ENCODE measurements at regions not wholly inside any gene's neighbourhood (a gene's known extent, or its start where the extent isn't known, plus 50 kb on each side); places are given as distances from the start of the nearest gene placed in this dataset.
A peak's percentile ranks its signal among the peaks of the same experiment; 100 is the strongest.
"Not testable (repeated sequence)": the region's sequence is repeated elsewhere in the genome, so short reads cannot be mapped to it uniquely, and the experiment has no call there.

- ChIA-PET POLR2A (interaction anchor here (1.1 kb wide), 1 partner anchor 149 kb away, joined by 4 read pairs; the partner anchor contains the start of gene ATF7IP), CTCF (interaction anchor here (1.4 kb wide), 1 partner anchor 149 kb away, joined by 3 read pairs; the partner anchor contains the start of gene ATF7IP)
- H3K4me3 Mint-ChIP-seq, result peak overlapping the region; percentile 83 to 92 (median 89)
- H3K27ac ChIP-seq (ENCODE audit: low read depth, low read length), result peak overlapping the region; percentile 48
- H3K27me3 ChIP-seq (ENCODE audit: insufficient read depth, low read length, poor library complexity, severe bottlenecking), result no peaks in the 10 kb centered on the region
- no peaks in the 10 kb centered on the region for H3K27me3 Mint-ChIP-seq
- peak overlapping the region; percentile 60 for H3K4me3 ChIP-seq (ENCODE audit: low read length)
- peaks cover 8% of the 10 kb centered on the region for H3K4me1 ChIP-seq (ENCODE audit: insufficient read depth, low read length)
- peaks cover 0 to 13% (median 9%) of the 10 kb centered on the region in 5 donors for H3K9me3 Mint-ChIP-seq
- H3K4me1 Mint-ChIP-seq, result peaks cover 21 to 55% (median 37%) of the 10 kb centered on the region in 3 donors
- H3K36me3 Mint-ChIP-seq, result peaks cover 9 to 29% (median 23%) of the 10 kb centered on the region in 3 donors
- peak in 1 of 5 donors; percentile 33 for DNase-seq
- peak overlapping the region; percentile 63 to 94 (median 93) for H3K27ac Mint-ChIP-seq
- H3K9me3 ChIP-seq (ENCODE audit: low read length), result no peaks in the 10 kb centered on the region
- H3K36me3 ChIP-seq (ENCODE audit: insufficient read depth, low read length), result no peaks in the 10 kb centered on the region
These were observed 148.8 kb upstream of the ATF7IP start for GRCh38 chr12:14216405-14217294.

GRCh38 chr12:14219156-14219555, 146.3 kb upstream of the ATF7IP start:
- POLR2A ChIA-PET, result no interaction called here
- H3K9me3 ChIP-seq (ENCODE audit: low read length), result no peaks in the 10 kb centered on the region
- H3K27me3 Mint-ChIP-seq, result no peaks in the 10 kb centered on the region
- peaks cover 8% of the 10 kb centered on the region for H3K4me1 ChIP-seq (ENCODE audit: insufficient read depth, low read length)
- H3K27me3 ChIP-seq (ENCODE audit: insufficient read depth, low read length, poor library complexity, severe bottlenecking), result no peaks in the 10 kb centered on the region
- no peak for DNase-seq
- H3K36me3 Mint-ChIP-seq, result peaks cover 9 to 29% (median 23%) of the 10 kb centered on the region in 3 donors
- no peak overlapping the region for H3K27ac ChIP-seq (ENCODE audit: low read depth, low read length)
- H3K4me3 Mint-ChIP-seq, result no peak overlapping the region
- no peak overlapping the region for H3K4me3 ChIP-seq (ENCODE audit: low read length)
- CTCF ChIA-PET, result no interaction called here
- peak overlapping the region in 1 of 8 donors; percentile 1 for H3K27ac Mint-ChIP-seq
- peaks cover 0 to 13% (median 9%) of the 10 kb centered on the region in 5 donors for H3K9me3 Mint-ChIP-seq
- H3K36me3 ChIP-seq (ENCODE audit: insufficient read depth, low read length), result no peaks in the 10 kb centered on the region
- peaks cover 21 to 55% (median 37%) of the 10 kb centered on the region in 3 donors for H3K4me1 Mint-ChIP-seq

- H3K27ac ChIP-seq (ENCODE audit: low read depth, low read length); DNase-seq; H3K27me3 ChIP-seq (ENCODE audit: insufficient read depth, low read length, poor library complexity, severe bottlenecking); POLR2A ChIA-PET; H3K9me3 ChIP-seq (ENCODE audit: low read length); CTCF ChIA-PET; H3K4me1 ChIP-seq (ENCODE audit: insufficient read depth, low read length); H3K4me3 ChIP-seq (ENCODE audit: low read length); H3K36me3 ChIP-seq (ENCODE audit: insufficient read depth, low read length); H3K27me3 Mint-ChIP-seq; H3K4me3 Mint-ChIP-seq: not testable (repeated sequence)
- H3K4me1 Mint-ChIP-seq, result peaks cover 21 to 52% (median 37%) of the 10 kb centered on the region in 3 donors
- peaks cover 0 to 13% (median 9%) of the 10 kb centered on the region in 5 donors for H3K9me3 Mint-ChIP-seq
- H3K27ac Mint-ChIP-seq, result peak overlapping the region in 1 of 8 donors; percentile 5
- H3K36me3 Mint-ChIP-seq, result peaks cover 9 to 29% (median 23%) of the 10 kb centered on the region in 3 donors
These were observed 145.8 kb upstream of the ATF7IP start for GRCh38 chr12:14219670-14220069.

- Histone ChIP-seq H3K27ac (ENCODE audit: low read depth, low read length) (no peak overlapping the region), H3K36me3 (ENCODE audit: insufficient read depth, low read length) (no peaks in the 10 kb centered on the region), H3K9me3 (ENCODE audit: low read length) (no peaks in the 10 kb centered on the region), H3K4me1 (ENCODE audit: insufficient read depth, low read length) (no peaks in the 10 kb centered on the region), H3K4me3 (ENCODE audit: low read length) (no peak overlapping the region), H3K27me3 (ENCODE audit: insufficient read depth, low read length, poor library complexity, severe bottlenecking) (no peaks in the 10 kb centered on the region)
- CTCF ChIA-PET, result no interaction called here
- peaks cover 4 to 18% (median 13%) of the 10 kb centered on the region in 5 donors for H3K9me3 Mint-ChIP-seq
- POLR2A ChIA-PET, result interaction anchor here (0.6 kb wide), 1 partner anchor 48 kb away, joined by 7 read pairs; no protein-coding TSS in a partner anchor
- peaks cover 0 to 1% of the 10 kb centered on the region in 2 donors for H3K27me3 Mint-ChIP-seq
- no peak for DNase-seq
- H3K36me3 Mint-ChIP-seq, result peaks cover 8 to 27% (median 18%) of the 10 kb centered on the region in 3 donors
- no peak overlapping the region for H3K4me3 Mint-ChIP-seq
- peaks cover 1 to 14% (median 10%) of the 10 kb centered on the region in 3 donors for H3K4me1 Mint-ChIP-seq
- H3K27ac Mint-ChIP-seq, result no peak overlapping the region
These were observed 140.4 kb upstream of the ATF7IP start for GRCh38 chr12:14225064-14225463.

GRCh38 chr12:14235176-14235575, 130.3 kb upstream of the ATF7IP start:
- H3K27me3 Mint-ChIP-seq; H3K27ac Mint-ChIP-seq; H3K27ac ChIP-seq (ENCODE audit: low read depth, low read length); DNase-seq; H3K27me3 ChIP-seq (ENCODE audit: insufficient read depth, low read length, poor library complexity, severe bottlenecking); H3K36me3 ChIP-seq (ENCODE audit: insufficient read depth, low read length); POLR2A ChIA-PET; H3K9me3 ChIP-seq (ENCODE audit: low read length); CTCF ChIA-PET; H3K4me3 ChIP-seq (ENCODE audit: low read length); H3K4me3 Mint-ChIP-seq: not testable (repeated sequence)
- peaks cover 15 to 24% (median 19%) of the 10 kb centered on the region in 5 donors for H3K9me3 Mint-ChIP-seq
- peaks cover 13 to 15% (median 13%) of the 10 kb centered on the region in 3 donors for H3K4me1 Mint-ChIP-seq
- peaks cover 12% of the 10 kb centered on the region for H3K4me1 ChIP-seq (ENCODE audit: insufficient read depth, low read length)
- H3K36me3 Mint-ChIP-seq, result peaks cover 6 to 28% (median 20%) of the 10 kb centered on the region in 3 donors

GRCh38 chr12:14236641-14237040, 128.8 kb upstream of the ATF7IP start:
- peaks cover 21 to 23% (median 21%) of the 10 kb centered on the region in 3 donors for H3K4me1 Mint-ChIP-seq
- H3K27me3 Mint-ChIP-seq; POLR2A ChIA-PET; H3K9me3 ChIP-seq (ENCODE audit: low read length); H3K4me3 ChIP-seq (ENCODE audit: low read length); H3K4me3 Mint-ChIP-seq; H3K27me3 ChIP-seq (ENCODE audit: insufficient read depth, low read length, poor library complexity, severe bottlenecking); H3K36me3 ChIP-seq (ENCODE audit: insufficient read depth, low read length); H3K27ac Mint-ChIP-seq; H3K27ac ChIP-seq (ENCODE audit: low read depth, low read length); DNase-seq: not testable (repeated sequence)
- CTCF ChIA-PET, result interaction anchor here (3.6 kb wide), 1 partner anchor 129 kb away, joined by 32 read pairs; the partner anchor contains the start of gene ATF7IP
- peaks cover 3 to 17% (median 8%) of the 10 kb centered on the region in 5 donors for H3K9me3 Mint-ChIP-seq
- peaks cover 3 to 16% (median 9%) of the 10 kb centered on the region in 3 donors for H3K36me3 Mint-ChIP-seq
- peaks cover 16% of the 10 kb centered on the region for H3K4me1 ChIP-seq (ENCODE audit: insufficient read depth, low read length)

- Histone ChIP-seq H3K27ac (ENCODE audit: low read depth, low read length) (no peak overlapping the region), H3K4me3 (ENCODE audit: low read length) (no peak overlapping the region), H3K9me3 (ENCODE audit: low read length) (peaks cover 3% of the 10 kb centered on the region), H3K36me3 (ENCODE audit: insufficient read depth, low read length) (no peaks in the 10 kb centered on the region), H3K27me3 (ENCODE audit: insufficient read depth, low read length, poor library complexity, severe bottlenecking) (no peaks in the 10 kb centered on the region), H3K4me1 (ENCODE audit: insufficient read depth, low read length) (peaks cover 16% of the 10 kb centered on the region)
- peak overlapping the region in 1 of 8 donors; percentile 77 for H3K27ac Mint-ChIP-seq
- peaks cover 21 to 23% (median 21%) of the 10 kb centered on the region in 3 donors for H3K4me1 Mint-ChIP-seq
- peak in 2 of 5 donors; percentile 26 to 39 for DNase-seq
- CTCF ChIA-PET, result interaction anchor here (0.6 to 3.6 kb wide), 32 partner anchors 15 to 481 kb away, joined by 3 to 35 read pairs (median 4); partner anchors contain the start of gene ATF7IP
- peaks cover 0 to 13% (median 8%) of the 10 kb centered on the region in 5 donors for H3K9me3 Mint-ChIP-seq
- POLR2A ChIA-PET, result interaction anchor here (0.5 to 1.4 kb wide), 8 partner anchors 19 to 532 kb away, joined by 3 to 5 read pairs (median 5); partner anchors contain the start of gene ATF7IP
- no peak overlapping the region for H3K4me3 Mint-ChIP-seq
- no peaks in the 10 kb centered on the region for H3K27me3 Mint-ChIP-seq
- peaks cover 0 to 3% (median 1%) of the 10 kb centered on the region in 3 donors for H3K36me3 Mint-ChIP-seq
These were observed 127.2 kb upstream of the ATF7IP start for GRCh38 chr12:14238221-14238792.
